ENCODE measurements at regions not wholly inside any gene's neighbourhood (a gene's known extent, or its start where the extent isn't known, plus 50 kb on each side); places are given as distances from the start of the nearest gene placed in this dataset.

DNA sequence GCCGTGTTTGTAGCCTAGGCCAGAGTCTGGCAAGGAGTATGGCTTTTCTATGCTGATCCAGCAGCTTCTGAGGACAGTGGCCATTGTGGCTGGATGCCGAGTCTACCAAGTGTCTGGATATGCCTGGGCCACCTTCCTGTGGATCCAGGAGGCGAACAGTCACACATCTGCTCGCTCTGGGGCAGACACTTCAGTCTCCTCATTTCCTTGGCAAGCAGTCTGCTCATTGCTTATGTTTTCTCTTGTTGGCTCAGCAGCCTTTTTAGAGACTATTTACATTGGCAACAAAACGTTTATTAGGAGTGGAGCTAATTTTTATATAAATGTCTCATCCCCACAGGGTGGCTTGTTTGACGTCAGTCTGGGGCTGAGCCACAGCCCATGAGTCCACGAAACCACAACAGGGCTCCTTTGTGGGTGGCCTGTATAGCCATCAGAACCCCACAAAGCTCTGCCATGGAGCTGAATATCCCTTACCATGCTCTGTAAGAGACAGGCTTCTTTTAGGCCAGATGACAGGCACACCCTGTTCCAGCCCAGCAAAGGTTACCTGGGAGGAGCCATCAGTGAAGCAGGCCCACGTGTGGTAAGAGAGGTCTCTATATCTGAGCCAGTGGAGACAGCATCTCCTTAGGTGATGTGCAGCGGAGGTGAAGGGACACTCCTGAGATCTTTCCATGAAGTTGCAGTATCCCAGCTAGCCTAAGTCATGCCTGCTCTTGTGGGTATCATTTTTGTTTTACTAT lies 221.7 kb downstream of the DIRAS2 start:
- TF ChIP-seq, protein P1, sequence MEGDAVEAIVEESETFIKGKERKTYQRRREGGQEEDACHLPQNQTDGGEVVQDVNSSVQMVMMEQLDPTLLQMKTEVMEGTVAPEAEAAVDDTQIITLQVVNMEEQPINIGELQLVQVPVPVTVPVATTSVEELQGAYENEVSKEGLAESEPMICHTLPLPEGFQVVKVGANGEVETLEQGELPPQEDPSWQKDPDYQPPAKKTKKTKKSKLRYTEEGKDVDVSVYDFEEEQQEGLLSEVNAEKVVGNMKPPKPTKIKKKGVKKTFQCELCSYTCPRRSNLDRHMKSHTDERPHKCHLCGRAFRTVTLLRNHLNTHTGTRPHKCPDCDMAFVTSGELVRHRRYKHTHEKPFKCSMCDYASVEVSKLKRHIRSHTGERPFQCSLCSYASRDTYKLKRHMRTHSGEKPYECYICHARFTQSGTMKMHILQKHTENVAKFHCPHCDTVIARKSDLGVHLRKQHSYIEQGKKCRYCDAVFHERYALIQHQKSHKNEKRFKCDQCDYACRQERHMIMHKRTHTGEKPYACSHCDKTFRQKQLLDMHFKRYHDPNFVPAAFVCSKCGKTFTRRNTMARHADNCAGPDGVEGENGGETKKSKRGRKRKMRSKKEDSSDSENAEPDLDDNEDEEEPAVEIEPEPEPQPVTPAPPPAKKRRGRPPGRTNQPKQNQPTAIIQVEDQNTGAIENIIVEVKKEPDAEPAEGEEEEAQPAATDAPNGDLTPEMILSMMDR (IDR thresholded peaks at IDR 0.05; ENCODE audit: poor library complexity, severe bottlenecking), result no peak
- TF ChIP-seq EZH2 (IDR thresholded peaks at IDR 0.05; ENCODE audit: borderline replicate concordance, insufficient read depth, low read length, poor library complexity, severe bottlenecking) (no peak), POLR2AphosphoS5 (IDR thresholded peaks at IDR 0.05) (no peak), SMC3 (conservative IDR thresholded peaks at IDR 0.05; ENCODE audit: poor library complexity) (no peak), RAD21 (conservative IDR thresholded peaks at IDR 0.05) (no peak), MXI1 (conservative IDR thresholded peaks at IDR 0.05; ENCODE audit: poor library complexity, severe bottlenecking) (no peak)
- TF ChIP-seq, protein P2, sequence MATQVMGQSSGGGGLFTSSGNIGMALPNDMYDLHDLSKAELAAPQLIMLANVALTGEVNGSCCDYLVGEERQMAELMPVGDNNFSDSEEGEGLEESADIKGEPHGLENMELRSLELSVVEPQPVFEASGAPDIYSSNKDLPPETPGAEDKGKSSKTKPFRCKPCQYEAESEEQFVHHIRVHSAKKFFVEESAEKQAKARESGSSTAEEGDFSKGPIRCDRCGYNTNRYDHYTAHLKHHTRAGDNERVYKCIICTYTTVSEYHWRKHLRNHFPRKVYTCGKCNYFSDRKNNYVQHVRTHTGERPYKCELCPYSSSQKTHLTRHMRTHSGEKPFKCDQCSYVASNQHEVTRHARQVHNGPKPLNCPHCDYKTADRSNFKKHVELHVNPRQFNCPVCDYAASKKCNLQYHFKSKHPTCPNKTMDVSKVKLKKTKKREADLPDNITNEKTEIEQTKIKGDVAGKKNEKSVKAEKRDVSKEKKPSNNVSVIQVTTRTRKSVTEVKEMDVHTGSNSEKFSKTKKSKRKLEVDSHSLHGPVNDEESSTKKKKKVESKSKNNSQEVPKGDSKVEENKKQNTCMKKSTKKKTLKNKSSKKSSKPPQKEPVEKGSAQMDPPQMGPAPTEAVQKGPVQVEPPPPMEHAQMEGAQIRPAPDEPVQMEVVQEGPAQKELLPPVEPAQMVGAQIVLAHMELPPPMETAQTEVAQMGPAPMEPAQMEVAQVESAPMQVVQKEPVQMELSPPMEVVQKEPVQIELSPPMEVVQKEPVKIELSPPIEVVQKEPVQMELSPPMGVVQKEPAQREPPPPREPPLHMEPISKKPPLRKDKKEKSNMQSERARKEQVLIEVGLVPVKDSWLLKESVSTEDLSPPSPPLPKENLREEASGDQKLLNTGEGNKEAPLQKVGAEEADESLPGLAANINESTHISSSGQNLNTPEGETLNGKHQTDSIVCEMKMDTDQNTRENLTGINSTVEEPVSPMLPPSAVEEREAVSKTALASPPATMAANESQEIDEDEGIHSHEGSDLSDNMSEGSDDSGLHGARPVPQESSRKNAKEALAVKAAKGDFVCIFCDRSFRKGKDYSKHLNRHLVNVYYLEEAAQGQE (IDR thresholded peaks at IDR 0.05; ENCODE audit: borderline replicate concordance), result no peak
